ENCODE measurements at regions not wholly inside any gene's neighbourhood (a gene's known extent, or its start where the extent isn't known, plus 50 kb on each side); places are given as distances from the start of the nearest gene placed in this dataset.

DNA sequence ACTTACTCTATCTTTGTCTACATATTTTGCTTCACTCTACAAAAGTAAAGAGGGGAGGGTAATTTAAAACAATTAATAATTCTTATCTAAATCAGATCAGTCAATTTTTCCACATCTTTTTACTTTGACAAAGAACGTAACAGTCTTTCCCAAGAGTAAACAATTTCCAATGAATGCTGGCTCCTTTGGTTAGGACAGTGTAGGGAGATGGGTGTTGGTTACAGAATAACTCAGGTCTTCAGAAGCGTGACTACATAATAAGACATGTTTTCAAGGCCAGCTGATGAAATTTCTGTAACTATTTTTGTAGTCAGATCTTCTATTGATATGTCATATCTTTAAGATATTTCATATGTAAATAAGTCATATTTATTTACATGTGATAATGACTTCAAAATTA, 183.0 kb upstream of the CAND1 start:
- BruUV-seq (replicated peaks), result no TSS peak
- Histone ChIP-seq H3K27me3 (ENCODE audit: control insufficient read depth in 1 of 2, insufficient read depth in 2 of 2, low read length in 2 of 2) (no peaks in the 10 kb centered on the region; a peak in 1 of 5 replicates), H3K4me1 (ENCODE audit: insufficient read depth, low read length) (peaks cover 14% of the 10 kb centered on the region; the same call in 1 of the 2 replicates), H3K36me3 (replicated peaks in 1 of 2; ENCODE audit: control insufficient read depth in 1 of 2, insufficient read depth in 2 of 2, low read length in 2 of 2) (no peaks in the 10 kb centered on the region), H2AFZ (ENCODE audit: low read length) (no peak overlapping the region), H4K20me1 (ENCODE audit: insufficient read depth, low read length) (no peaks in the 10 kb centered on the region), H3K27ac (ENCODE audit: extremely low read length, insufficient read depth, low read length) (no peak overlapping the region), H3K9ac (ENCODE audit: insufficient read depth, low read depth, low read length) (no peak overlapping the region), H3K4me3 (replicated peaks in 1 of 3; ENCODE audit: insufficient read depth in 1 of 3, low read depth in 2 of 3, low read length in 3 of 3) (no peak overlapping the region), H3K9me3 (ENCODE audit: low read length) (no peaks in the 10 kb centered on the region), H3K79me2 (ENCODE audit: insufficient read depth, low read length) (no peaks in the 10 kb centered on the region), H3K4me2 (ENCODE audit: low read depth, low read length) (no peak overlapping the region)
- WGBS (ENCODE audit: low lambda C conversion rate), result 1% methylated on average over 2 of the region's 2 CpGs
- in situ Hi-C loops (cut with HindIII; ENCODE audit: extremely low pct_ligation_motif_present, low pct_unique_long_range_greater_than_20kb) (no loop called here), intact Hi-C loops (cut with micrococcal nuclease; ENCODE audit: unreplicated experiment) (no loop called here)
- POLR2A ChIA-PET, result no interaction called here
- ATAC-seq, result no peak
- no peak for TF ChIP-seq ZNF274 (CRISPR knock-in tag; IDR thresholded peaks at IDR 0.05)
- TF ChIP-seq HNRNPL (IDR thresholded peaks at IDR 0.05; ENCODE audit: low read depth, low read length), result no peak
- TF ChIP-seq, protein P1, sequence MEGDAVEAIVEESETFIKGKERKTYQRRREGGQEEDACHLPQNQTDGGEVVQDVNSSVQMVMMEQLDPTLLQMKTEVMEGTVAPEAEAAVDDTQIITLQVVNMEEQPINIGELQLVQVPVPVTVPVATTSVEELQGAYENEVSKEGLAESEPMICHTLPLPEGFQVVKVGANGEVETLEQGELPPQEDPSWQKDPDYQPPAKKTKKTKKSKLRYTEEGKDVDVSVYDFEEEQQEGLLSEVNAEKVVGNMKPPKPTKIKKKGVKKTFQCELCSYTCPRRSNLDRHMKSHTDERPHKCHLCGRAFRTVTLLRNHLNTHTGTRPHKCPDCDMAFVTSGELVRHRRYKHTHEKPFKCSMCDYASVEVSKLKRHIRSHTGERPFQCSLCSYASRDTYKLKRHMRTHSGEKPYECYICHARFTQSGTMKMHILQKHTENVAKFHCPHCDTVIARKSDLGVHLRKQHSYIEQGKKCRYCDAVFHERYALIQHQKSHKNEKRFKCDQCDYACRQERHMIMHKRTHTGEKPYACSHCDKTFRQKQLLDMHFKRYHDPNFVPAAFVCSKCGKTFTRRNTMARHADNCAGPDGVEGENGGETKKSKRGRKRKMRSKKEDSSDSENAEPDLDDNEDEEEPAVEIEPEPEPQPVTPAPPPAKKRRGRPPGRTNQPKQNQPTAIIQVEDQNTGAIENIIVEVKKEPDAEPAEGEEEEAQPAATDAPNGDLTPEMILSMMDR (CRISPR knock-in tag; IDR thresholded peaks at IDR 0.05), result no peak
- no peak for TF ChIP-seq TFDP2 (CRISPR knock-in tag; IDR thresholded peaks at IDR 0.05)
- TF ChIP-seq NFE2L2 (IDR thresholded peaks at IDR 0.05; ENCODE audit: low read length), result no peak
- no peak for DNase-seq (ENCODE audit: low spot score)
- FAIRE-seq, result no peak
- CTCF ChIA-PET (ENCODE audit: low intra/inter-chr PET ratio, low total read pairs), result no interaction called here

Data from HepG2 (cell line).